ENCODE measurements at regions not wholly inside any gene's neighbourhood (a gene's known extent, or its start where the extent isn't known, plus 50 kb on each side); places are given as distances from the start of the nearest gene placed in this dataset.

- TF ChIP-seq CTCF (IDR thresholded peaks at IDR 0.05; ENCODE audit: low read depth, low read length), result no peak
- no peak for TF ChIP-seq EZH2phosphoT487 (IDR thresholded peaks at IDR 0.05; ENCODE audit: low read depth)
Measured at GRCh38 chr18:77762014-77762413, 512.4 kb downstream of the GALR1 start.
